MG63 (cell line): ENCODE measurements at regions not wholly inside any gene's neighbourhood (a gene's known extent, or its start where the extent isn't known, plus 50 kb on each side); places are given as distances from the start of the nearest gene placed in this dataset.

ENCODE experiments used
- DNase-seq: peaks from one replicate; pipeline ENCODE4 v3.0.0-alpha.2; 2020
- H3K27me3 ChIP-seq: fragments of 250-450 bp; sonication (Bioruptor Pico); 2 replicates; pipeline ENCODE4 v1.5.1; 2020; ENCODE audit warnings: mild to moderate bottlenecking, moderate library complexity
- H3K36me3 ChIP-seq: fragments of 250-450 bp; sonication (Bioruptor Pico); 2 replicates; pipeline ENCODE4 v1.5.1; 2020; ENCODE audit warnings: mild to moderate bottlenecking, moderate library complexity
- H3K4me3 ChIP-seq: fragments of 250-450 bp; sonication (Bioruptor Pico); 2 replicates; pipeline ENCODE4 v1.5.1; 2020; ENCODE audit warnings: mild to moderate bottlenecking, moderate library complexity
- H3K9me3 ChIP-seq: fragments of 250-450 bp; sonication (Bioruptor Pico); 2 replicates; pipeline ENCODE4 v1.5.1; 2020; ENCODE audit warnings: mild to moderate bottlenecking, moderate library complexity

DNA sequence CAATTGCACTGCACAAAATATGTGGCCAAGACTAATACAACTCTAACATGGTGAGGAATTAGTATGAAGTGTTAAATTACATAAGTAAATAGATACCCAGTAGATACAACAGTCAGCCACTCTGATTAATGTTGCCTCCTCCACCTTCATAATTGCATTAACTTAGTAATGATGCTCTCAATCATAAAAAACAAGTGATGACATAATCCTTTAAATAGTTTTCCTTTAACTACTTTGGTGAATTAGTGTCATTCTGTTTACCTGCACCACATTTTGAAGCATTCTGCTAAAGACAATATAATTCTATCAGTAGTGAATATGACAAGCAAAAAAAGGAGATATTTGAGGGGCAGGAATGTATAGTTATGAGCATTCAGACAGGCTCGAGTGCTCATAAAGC, 265.9 kb upstream of the SLC24A2 start:
- Histone ChIP-seq H3K4me3 (no peak overlapping the region), H3K9me3 (no peaks in the 10 kb centered on the region; the same call in 1 of the 2 replicates), H3K27me3 (peaks cover 14% of the 10 kb centered on the region), H3K36me3 (no peaks in the 10 kb centered on the region; the same call in 1 of the 2 replicates)
- no peak for DNase-seq

DNA sequence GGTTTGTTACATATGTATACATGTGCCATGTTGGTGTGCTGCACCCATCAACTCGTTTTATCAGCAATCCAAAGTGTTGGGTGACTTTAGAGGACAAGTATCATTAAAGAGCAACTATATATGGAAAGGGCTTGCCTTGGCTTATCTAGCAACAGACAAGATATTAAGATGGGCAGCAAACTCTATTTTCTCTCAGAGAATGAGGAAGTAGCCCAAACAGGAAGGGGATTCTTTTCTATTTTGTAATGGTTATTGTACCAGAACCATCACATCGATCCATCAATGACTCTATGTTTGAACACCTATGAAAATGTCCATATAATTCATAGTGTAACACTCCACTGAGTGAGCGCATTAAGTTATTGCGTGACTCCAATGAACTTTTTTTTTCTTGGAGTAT, 260.1 kb upstream of the SLC24A2 start:
- Histone ChIP-seq H3K9me3 (no peaks in the 10 kb centered on the region; the same call in 1 of the 2 replicates), H3K36me3 (no peaks in the 10 kb centered on the region), H3K27me3 (no peaks in the 10 kb centered on the region), H3K4me3 (no peak overlapping the region)
- DNase-seq, result no peak

DNA sequence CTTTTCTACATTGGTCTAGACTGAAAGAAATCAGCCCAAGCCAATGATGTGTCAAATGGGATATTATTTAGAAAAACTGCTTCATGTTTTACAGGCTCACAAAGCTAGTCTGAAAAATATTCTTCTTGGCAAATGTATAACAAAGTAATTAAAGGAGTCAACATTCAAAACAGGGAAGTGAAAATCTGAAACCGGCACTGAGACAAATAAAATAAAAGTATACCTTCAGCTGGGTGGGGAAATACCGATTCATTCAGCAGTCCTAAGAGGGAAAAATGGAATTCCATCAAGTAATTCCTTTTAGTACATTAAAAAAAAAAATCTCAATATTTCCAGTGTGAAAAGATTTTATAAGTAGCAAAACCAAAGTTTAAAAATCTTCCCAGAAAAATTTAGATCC, 259.6 kb upstream of the SLC24A2 start:
- H3K9me3 ChIP-seq, result no peaks in the 10 kb centered on the region; the same call in 1 of the 2 replicates
- H3K27me3 ChIP-seq, result no peaks in the 10 kb centered on the region
- H3K36me3 ChIP-seq, result no peaks in the 10 kb centered on the region
- DNase-seq, result no peak
- no peak overlapping the region for H3K4me3 ChIP-seq

DNA sequence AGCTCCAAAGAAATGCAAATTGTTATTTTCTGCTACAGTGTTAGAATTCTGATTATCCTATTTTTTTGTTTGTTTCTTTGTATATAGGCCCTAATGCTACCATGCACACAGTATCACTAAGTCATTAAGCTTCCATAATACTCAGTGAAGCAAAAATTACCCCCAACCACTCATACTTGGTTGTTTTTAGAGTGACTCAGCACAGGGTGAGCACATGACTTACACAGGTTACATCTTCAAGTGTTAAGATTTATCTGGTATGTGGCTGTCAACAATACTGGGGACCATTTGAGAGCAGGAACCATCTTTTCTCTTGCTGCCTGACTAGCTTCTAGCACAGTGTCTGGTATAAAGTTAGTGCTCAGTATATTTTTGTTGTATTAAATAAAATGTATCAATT, 255.8 kb upstream of the SLC24A2 start:
- no peaks in the 10 kb centered on the region for H3K36me3 ChIP-seq
- no peak for DNase-seq
- no peaks in the 10 kb centered on the region for H3K27me3 ChIP-seq
- no peak overlapping the region for H3K4me3 ChIP-seq
- no peaks in the 10 kb centered on the region; the same call in 1 of the 2 replicates for H3K9me3 ChIP-seq

DNA sequence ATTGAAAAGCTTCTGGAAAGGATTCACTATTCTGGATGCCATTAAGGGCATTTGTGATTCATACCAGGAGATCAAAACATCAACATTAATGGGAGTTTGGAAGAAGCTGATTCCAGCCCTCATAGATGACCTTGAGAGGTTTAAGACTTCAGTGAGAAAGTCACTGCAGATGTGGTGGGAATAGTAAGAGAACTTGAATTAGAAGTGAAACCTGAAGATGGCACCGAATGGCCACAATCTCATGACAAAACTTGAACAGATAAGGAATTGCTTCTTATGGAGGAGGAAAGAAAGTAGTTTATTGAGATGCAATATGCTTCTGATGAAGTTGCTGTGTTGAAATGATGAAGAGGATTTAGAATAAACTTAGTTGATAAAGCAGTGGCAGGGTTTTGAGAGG, 254.6 kb upstream of the SLC24A2 start:
- no peak for DNase-seq
- Histone ChIP-seq H3K4me3 (no peak overlapping the region), H3K9me3 (no peaks in the 10 kb centered on the region; the same call in 1 of the 2 replicates), H3K27me3 (no peaks in the 10 kb centered on the region), H3K36me3 (no peaks in the 10 kb centered on the region)

DNA sequence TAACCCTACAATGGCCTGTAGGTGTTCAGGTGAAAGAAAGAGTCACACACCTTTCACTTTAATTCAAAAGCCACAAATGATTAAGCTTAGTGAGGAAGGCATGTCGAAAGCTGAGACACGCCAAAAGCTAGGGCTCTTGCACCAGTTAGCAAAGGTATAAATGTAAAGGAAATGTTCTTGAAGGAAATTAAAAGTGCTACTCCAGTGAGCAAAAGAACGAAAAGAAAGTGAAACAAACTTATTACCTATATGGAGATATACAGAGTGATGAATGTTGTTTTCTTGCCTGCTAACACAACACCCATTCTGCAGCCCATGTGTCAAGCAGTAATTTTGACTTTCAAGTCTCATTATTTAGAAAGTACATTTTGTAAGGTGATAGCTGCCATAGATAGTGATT, 254.2 kb upstream of the SLC24A2 start:
- no peak for DNase-seq
- Histone ChIP-seq H3K4me3 (no peak overlapping the region), H3K27me3 (no peaks in the 10 kb centered on the region), H3K9me3 (no peaks in the 10 kb centered on the region; the same call in 1 of the 2 replicates), H3K36me3 (no peaks in the 10 kb centered on the region)

DNA sequence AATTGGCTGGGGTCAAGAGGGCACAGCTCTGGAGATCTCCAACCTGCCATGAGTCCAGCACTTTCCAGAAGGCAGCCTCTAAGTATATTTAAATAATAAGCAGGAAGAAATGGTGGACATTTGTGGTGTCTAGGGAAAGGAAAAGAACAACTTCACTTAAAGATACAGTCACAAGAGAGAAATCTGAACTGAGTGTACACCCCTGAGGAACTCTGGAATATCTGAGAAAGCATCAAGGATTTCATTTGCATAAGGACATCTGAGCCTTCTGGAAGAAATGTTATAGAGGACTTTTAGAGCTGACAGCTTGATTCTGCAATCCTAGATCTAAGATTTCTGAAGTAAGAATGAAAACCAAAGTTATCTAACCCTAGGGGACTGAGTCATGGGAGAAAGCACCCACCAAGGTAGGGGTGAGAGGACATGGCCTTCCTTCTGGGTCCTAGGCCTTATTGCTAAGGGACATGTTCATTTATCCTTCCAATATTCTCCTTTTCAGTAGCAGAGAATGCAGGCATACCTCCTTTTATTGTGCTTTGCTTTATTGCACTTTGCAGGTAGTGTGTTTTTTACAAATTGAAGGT, 253.4 kb upstream of the SLC24A2 start:
- no peaks in the 10 kb centered on the region for H3K27me3 ChIP-seq
- H3K9me3 ChIP-seq, result no peaks in the 10 kb centered on the region; the same call in 1 of the 2 replicates
- H3K4me3 ChIP-seq, result no peak overlapping the region
- H3K36me3 ChIP-seq, result no peaks in the 10 kb centered on the region
- DNase-seq, result no peak

DNA sequence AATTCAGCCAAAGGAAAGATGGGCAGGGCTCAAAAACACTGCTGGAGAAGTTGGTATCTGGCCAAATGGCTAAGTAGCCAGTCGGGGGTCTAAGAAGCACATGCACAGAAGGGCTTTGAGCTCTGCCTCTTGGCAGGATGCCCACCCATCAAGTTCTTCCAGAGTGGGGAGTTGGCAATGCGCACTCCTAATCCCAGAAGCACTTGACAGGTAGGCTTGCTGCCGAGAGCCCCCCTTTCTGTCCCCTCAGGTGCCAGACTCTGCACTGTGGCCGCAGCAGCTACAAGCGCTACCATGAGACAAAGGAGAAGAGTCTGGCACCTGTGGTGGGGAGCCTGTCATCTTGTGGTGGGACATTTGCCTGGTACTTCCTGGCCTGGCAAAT, 252.9 kb upstream of the SLC24A2 start:
- H3K27me3 ChIP-seq, result no peaks in the 10 kb centered on the region
- no peaks in the 10 kb centered on the region for H3K36me3 ChIP-seq
- DNase-seq, result no peak
- no peak overlapping the region for H3K4me3 ChIP-seq
- no peaks in the 10 kb centered on the region; the same call in 1 of the 2 replicates for H3K9me3 ChIP-seq

DNA sequence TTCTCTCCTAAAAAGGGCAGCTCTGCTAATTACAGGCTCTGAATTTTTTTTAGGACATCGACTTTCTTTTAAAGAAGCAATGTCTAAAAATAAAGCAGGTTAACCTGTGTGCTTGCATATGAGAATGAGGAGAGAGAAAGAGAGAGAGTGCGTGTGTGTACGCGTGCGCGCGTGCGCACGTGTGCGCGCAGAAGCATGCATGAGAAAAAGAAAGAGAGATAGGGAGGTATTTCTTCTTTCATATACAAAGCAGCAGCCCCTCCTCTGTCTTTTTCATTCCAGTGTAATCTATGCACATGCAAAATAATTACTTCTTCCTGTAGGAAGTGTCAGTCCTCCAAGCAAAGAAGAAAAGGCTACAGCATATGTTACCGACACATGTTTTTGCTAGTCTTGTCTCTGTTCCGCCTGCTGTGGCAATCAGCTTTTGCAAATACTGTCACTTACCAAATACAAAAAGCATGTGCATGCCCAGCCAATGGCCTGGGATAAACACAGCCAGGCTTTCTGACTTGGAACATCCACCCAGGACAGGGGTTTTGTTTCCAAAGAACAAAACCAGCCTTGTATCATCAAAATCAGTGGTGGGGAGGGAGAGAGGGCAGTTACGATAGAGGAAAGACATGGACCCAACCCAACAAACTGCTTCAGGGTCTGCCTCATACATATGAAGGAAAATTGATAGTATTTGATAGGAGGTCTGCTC, 252.3 kb upstream of the SLC24A2 start:
- H3K4me3 ChIP-seq, result no peak overlapping the region
- no peaks in the 10 kb centered on the region for H3K36me3 ChIP-seq
- no peak for DNase-seq
- H3K9me3 ChIP-seq, result no peaks in the 10 kb centered on the region; the same call in 1 of the 2 replicates
- H3K27me3 ChIP-seq, result no peaks in the 10 kb centered on the region

DNA sequence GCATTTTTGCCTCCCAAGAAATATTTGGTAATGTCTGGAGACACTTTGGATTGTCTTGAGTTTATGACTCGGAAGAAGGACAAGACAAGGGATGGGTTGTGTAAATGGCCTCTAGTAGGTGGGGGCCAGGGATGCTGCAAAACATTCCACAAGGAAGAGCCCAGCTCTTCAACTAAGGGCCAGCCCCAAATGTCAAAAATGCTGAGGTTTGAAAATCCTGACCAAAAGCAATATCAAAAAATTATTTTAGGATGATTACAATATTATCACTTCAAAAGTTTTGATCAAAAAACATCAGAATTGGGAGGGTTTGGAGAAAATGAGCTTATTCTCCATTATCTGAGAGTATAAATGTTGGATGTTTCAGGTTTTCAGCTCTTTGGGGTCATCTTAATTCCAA, 248.9 kb upstream of the SLC24A2 start:
- no peak for DNase-seq
- H3K36me3 ChIP-seq, result no peaks in the 10 kb centered on the region
- no peak overlapping the region for H3K4me3 ChIP-seq
- H3K9me3 ChIP-seq, result no peaks in the 10 kb centered on the region
- no peaks in the 10 kb centered on the region; the same call in 1 of the 2 replicates for H3K27me3 ChIP-seq

DNA sequence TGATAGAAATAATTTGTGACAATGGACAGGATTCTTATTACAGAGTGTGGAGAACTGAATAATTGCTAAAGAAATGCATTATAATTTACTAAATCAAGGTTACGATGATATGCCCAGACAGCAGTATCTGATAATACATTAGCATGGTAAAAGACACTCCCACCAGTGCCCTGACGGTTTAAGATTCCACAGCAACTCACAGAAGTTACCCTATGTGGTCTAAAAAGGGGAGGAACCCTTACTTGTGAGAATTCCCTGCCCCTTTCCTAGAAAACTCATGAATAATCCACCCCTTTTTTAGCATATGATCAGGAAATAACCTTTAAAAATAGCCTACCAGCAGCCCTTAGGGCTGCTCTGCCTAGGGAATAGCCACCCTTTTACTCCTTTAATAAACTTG, 244.7 kb upstream of the SLC24A2 start:
- DNase-seq, result no peak
- Histone ChIP-seq H3K9me3 (no peaks in the 10 kb centered on the region), H3K27me3 (no peaks in the 10 kb centered on the region; the same call in 1 of the 2 replicates), H3K36me3 (no peaks in the 10 kb centered on the region), H3K4me3 (no peak overlapping the region)

DNA sequence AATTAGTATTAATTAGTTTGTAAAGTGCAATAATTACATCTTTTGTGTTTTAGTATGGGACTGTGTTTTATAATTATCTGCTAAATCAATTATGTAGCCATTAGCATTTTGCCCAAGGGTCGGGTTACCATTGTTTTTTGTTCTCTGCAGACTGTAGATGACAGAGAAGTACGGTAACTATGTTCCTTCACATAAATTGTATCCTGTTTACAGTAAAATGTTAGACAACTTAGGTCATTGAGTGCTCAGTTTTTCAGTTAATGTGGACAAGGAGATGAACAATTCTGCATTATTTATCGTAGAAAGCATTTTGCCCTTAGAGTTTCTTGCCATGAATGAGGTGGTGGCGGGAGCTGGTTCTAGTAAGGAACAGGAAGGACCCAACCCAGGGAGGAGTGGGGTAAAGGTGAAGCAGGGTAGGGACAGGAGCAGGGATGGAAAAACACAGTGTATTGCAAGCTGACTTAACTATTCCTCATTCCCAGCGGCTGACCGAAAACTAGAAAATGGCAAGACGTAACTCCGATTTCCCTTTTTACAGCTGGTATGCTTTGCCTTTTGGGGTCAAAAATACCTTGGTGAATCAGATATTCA, 243.7 kb upstream of the SLC24A2 start:
- H3K27me3 ChIP-seq, result no peaks in the 10 kb centered on the region; the same call in 1 of the 2 replicates
- H3K36me3 ChIP-seq, result no peaks in the 10 kb centered on the region
- DNase-seq, result no peak
- no peaks in the 10 kb centered on the region for H3K9me3 ChIP-seq
- no peak overlapping the region for H3K4me3 ChIP-seq

DNA sequence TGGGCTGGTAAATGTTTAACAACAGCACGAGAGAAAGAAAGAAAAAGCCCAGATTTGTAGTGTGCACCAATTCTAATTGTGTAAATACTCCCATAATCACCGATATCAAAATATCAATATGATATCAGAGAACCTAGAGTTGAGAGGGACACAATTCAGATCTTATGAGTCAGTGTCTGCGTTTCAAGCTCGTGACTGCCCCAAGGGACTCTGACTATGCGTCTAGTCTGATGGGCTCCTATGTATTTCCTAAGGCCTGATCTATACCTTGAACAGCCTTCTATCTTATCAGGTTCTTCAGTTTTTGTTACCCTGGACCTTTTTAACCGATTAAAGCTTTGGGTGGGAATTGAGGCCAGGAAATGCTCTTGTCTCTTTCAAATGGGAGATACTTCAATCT, 243.0 kb upstream of the SLC24A2 start:
- H3K4me3 ChIP-seq, result no peak overlapping the region
- H3K9me3 ChIP-seq, result no peaks in the 10 kb centered on the region; the same call in 1 of the 2 replicates
- H3K27me3 ChIP-seq, result no peaks in the 10 kb centered on the region; the same call in 1 of the 2 replicates
- no peak for DNase-seq
- H3K36me3 ChIP-seq, result no peaks in the 10 kb centered on the region

DNA sequence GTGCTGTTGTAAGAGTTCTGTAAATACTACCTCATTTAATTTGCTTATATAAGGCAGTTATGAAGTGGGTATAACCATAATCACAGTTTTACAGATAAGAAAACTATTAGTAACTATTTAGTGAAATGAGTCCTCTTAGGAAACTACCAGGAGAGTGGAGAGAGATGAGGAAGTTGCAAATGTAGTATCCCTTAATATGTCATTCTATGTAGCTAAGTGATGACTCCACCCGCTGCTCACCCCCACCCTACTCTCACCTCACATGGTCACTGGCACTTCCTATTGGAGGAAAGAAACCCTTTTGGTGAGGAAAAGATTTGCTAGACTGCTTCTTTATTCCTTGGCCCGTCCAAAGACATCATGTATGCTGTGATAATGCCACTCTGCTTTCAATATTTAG, 241.8 kb upstream of the SLC24A2 start:
- Histone ChIP-seq H3K4me3 (no peak overlapping the region), H3K36me3 (no peaks in the 10 kb centered on the region), H3K9me3 (no peaks in the 10 kb centered on the region; the same call in 1 of the 2 replicates), H3K27me3 (no peaks in the 10 kb centered on the region; the same call in 1 of the 2 replicates)
- DNase-seq, result no peak

DNA sequence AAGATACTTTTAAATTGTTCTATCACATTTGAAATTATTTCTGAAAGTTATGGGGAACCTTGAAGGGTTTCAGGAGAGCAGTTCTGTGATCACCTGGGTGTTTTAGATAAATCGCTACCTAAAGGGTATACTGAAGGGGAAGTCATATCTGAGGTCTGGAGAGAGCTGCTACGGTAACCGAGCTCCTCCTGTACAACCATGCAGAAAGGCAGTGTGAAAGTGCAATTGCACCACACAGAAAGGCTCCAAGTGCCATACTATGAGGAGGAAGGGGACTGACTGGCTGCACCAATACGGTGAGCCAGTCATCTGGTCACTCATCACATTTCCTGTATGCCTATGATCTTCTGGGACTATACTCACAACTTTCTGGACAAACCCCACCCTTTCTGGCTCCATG, 241.4 kb upstream of the SLC24A2 start:
- Histone ChIP-seq H3K4me3 (no peak overlapping the region), H3K27me3 (no peaks in the 10 kb centered on the region), H3K36me3 (no peaks in the 10 kb centered on the region), H3K9me3 (no peaks in the 10 kb centered on the region; the same call in 1 of the 2 replicates)
- DNase-seq, result no peak

DNA sequence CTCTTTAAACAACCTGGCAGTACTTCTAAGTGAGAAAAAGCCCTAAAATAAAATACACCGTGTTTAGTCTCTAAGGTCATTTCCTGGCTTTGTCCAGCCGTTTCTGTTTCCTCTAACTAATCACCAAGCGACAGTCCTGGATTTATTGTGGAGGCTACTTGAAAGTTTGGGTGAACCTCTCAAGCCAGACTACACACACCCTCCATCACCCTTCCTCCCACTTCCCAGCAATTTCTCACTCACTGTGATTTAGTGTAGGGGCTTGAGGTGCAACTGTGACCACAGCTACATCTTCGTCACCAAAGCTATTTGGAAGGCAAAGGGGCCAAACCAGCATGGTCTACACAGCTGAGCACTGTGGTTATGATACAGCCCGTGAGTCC, 240.0 kb upstream of the SLC24A2 start:
- Histone ChIP-seq H3K9me3 (no peaks in the 10 kb centered on the region; the same call in 1 of the 2 replicates), H3K36me3 (no peaks in the 10 kb centered on the region), H3K27me3 (no peaks in the 10 kb centered on the region), H3K4me3 (no peak overlapping the region)
- no peak for DNase-seq

DNA sequence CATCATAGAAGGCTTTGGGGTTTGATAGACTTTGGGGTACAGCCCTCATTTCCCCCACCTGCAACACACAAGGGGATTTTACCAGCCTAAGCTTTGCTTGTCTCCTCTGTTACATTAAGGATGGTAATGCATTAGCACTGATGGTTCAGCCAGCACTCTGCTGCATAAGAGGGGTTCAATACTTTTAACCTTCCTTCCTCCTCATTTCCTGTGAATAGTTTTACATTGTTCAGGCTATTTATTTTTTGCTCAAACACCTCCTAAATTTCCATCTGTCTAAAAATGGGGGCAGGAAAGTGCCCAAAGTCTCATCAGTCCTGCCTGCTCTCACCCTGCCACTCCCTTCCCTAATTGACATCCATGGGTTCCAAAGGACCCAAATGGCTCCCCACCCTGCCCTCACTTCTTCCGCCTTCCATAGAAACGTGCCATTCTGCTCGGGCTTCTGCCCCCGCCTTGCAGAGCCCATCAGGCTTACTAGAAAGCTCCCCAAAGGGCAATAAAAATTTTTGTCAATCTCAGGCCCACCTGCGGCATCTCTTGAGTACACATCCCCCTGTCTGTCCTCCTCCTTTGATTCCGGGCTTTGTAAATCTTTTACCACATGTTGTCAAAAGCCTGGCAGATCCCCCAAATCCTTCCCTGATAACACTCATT, 239.5 kb upstream of the SLC24A2 start:
- Histone ChIP-seq H3K27me3 (no peaks in the 10 kb centered on the region), H3K9me3 (no peaks in the 10 kb centered on the region; the same call in 1 of the 2 replicates), H3K36me3 (no peaks in the 10 kb centered on the region), H3K4me3 (no peak overlapping the region)
- DNase-seq, result no peak
